ENCODE measurements at regions not wholly inside any gene's neighbourhood (a gene's known extent, or its start where the extent isn't known, plus 50 kb on each side); places are given as distances from the start of the nearest gene placed in this dataset.

DNA sequence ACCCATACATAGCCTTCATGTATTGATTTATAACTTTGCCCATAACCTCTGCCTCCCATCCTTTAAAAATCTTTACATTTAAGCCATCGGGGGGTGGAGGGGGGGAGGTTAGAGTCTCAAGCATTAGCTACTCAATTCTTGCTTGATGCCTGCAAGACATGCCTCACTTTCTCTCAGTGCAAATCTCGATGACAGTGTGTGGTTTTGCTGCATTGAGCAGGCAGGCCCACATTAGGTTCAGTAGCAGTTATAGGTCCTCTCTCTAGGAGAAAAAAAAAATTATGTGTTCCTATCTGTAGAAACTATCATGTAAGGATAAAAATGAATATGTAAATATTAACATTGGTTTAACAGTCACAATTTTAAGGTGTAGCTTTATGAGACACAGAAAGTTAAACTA, 314.0 kb upstream of the ANO3 start:
- Histone ChIP-seq H3K4me3 (ENCODE audit: control insufficient read depth in 1 of 7, extremely low read depth in 1 of 7, insufficient read depth in 4 of 7, low read depth in 2 of 7, low read length in 6 of 7) (no peak overlapping the region), H3K4me1 (ENCODE audit: control extremely low read depth in 1 of 4, control insufficient read depth in 4 of 4, insufficient read depth in 4 of 4, low read length in 3 of 4) (no peaks in the 10 kb centered on the region), H3K27me3 (replicated peaks in 2 of 5; ENCODE audit: control insufficient read depth in 4 of 5, insufficient read depth in 5 of 5, low read length in 4 of 5) (no peaks in the 10 kb centered on the region), H3K36me3 (ENCODE audit: control insufficient read depth in 4 of 4, insufficient read depth in 4 of 4, low read length in 3 of 4) (no peaks in the 10 kb centered on the region), H3K9me3 (ENCODE audit: control extremely low read depth in 1 of 5, control insufficient read depth in 4 of 5, insufficient read depth in 2 of 5, low read depth in 1 of 5, low read length in 4 of 5) (no peaks in the 10 kb centered on the region), H3K27ac (ENCODE audit: insufficient read depth in 1 of 2, low read depth in 1 of 2, low read length in 2 of 2, poor library complexity in 1 of 2, severe bottlenecking in 2 of 2) (no peak overlapping the region)
- POLR2A ChIA-PET = no interaction called here
- no peak for DNase-seq
- WGBS (ENCODE audit: insufficient coverage) = 80% methylated on average over 1 of the region's 2 CpGs
- CTCF ChIA-PET = interaction anchor here (0.6 to 0.8 kb wide), 2 partner anchors 11 to 204 kb away, joined by 3 read pairs; no protein-coding TSS in a partner anchor

DNA sequence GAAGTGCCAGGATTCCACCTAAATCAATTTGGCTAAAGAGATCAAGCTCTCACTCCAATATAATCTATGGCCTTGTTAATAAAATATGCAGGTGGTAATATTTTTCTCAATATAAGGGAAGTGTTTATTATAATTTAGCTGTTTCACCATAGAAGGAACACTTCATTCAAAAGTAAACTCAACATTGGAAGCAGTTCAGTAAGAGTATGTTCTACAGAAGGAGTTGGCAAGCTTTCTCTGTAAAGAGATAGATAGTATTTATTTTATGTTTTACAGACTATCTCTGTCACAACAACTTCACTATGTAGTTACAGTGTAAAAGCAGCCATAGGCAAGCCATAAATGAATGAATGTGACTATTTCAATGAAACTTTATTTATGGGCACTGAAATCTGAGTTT, 313.6 kb upstream of the ANO3 start:
- CTCF ChIA-PET = interaction anchor here (0.6 kb wide), 1 partner anchor 203 kb away, joined by 3 read pairs; no protein-coding TSS in a partner anchor
- Histone ChIP-seq H3K27me3 (replicated peaks in 2 of 5; ENCODE audit: control insufficient read depth in 4 of 5, insufficient read depth in 5 of 5, low read length in 4 of 5) (no peaks in the 10 kb centered on the region), H3K9me3 (ENCODE audit: control extremely low read depth in 1 of 5, control insufficient read depth in 4 of 5, insufficient read depth in 2 of 5, low read depth in 1 of 5, low read length in 4 of 5) (no peaks in the 10 kb centered on the region), H3K4me3 (ENCODE audit: control insufficient read depth in 1 of 7, extremely low read depth in 1 of 7, insufficient read depth in 4 of 7, low read depth in 2 of 7, low read length in 6 of 7) (no peak overlapping the region), H3K4me1 (ENCODE audit: control extremely low read depth in 1 of 4, control insufficient read depth in 4 of 4, insufficient read depth in 4 of 4, low read length in 3 of 4) (no peaks in the 10 kb centered on the region), H3K36me3 (ENCODE audit: control insufficient read depth in 4 of 4, insufficient read depth in 4 of 4, low read length in 3 of 4) (no peaks in the 10 kb centered on the region), H3K27ac (ENCODE audit: insufficient read depth in 1 of 2, low read depth in 1 of 2, low read length in 2 of 2, poor library complexity in 1 of 2, severe bottlenecking in 2 of 2) (no peak overlapping the region)
- POLR2A ChIA-PET = no interaction called here
- DNase-seq = no peak

DNA sequence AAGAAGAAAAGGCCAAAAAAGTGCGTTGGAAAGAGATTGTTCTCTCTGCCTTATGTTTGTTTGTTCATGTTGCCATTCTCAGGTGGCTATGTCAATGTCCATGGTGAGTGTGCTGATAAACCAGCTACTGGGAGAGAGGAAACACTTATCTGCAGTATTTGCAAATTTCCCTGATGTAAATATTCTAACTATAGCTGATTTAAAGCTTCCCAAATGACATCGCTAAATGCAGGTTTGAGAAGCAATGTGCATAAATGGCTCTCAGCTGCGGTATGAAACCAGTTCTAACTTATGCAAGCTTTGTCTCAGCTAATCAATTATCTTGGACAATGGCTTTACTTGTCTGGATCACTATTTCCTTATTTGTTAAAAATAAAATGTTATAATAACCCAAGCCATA, 312.5 kb upstream of the ANO3 start:
- CTCF ChIA-PET = no interaction called here
- POLR2A ChIA-PET = no interaction called here
- H3K4me1 ChIP-seq (ENCODE audit: control extremely low read depth in 1 of 4, control insufficient read depth in 4 of 4, insufficient read depth in 4 of 4, low read length in 3 of 4) = no peaks in the 10 kb centered on the region
- 100% methylated on average over 2 of the region's 3 CpGs for WGBS (ENCODE audit: insufficient coverage)
- no peaks in the 10 kb centered on the region for H3K9me3 ChIP-seq (ENCODE audit: control extremely low read depth in 1 of 5, control insufficient read depth in 4 of 5, insufficient read depth in 2 of 5, low read depth in 1 of 5, low read length in 4 of 5)
- no peak overlapping the region for H3K4me3 ChIP-seq (ENCODE audit: control insufficient read depth in 1 of 7, extremely low read depth in 1 of 7, insufficient read depth in 4 of 7, low read depth in 2 of 7, low read length in 6 of 7)
- no peaks in the 10 kb centered on the region for H3K27me3 ChIP-seq (replicated peaks in 2 of 5; ENCODE audit: control insufficient read depth in 4 of 5, insufficient read depth in 5 of 5, low read length in 4 of 5)
- no peak for DNase-seq
- no peak overlapping the region for H3K27ac ChIP-seq (ENCODE audit: insufficient read depth in 1 of 2, low read depth in 1 of 2, low read length in 2 of 2, poor library complexity in 1 of 2, severe bottlenecking in 2 of 2)
- no peaks in the 10 kb centered on the region for H3K36me3 ChIP-seq (ENCODE audit: control insufficient read depth in 4 of 4, insufficient read depth in 4 of 4, low read length in 3 of 4)

DNA sequence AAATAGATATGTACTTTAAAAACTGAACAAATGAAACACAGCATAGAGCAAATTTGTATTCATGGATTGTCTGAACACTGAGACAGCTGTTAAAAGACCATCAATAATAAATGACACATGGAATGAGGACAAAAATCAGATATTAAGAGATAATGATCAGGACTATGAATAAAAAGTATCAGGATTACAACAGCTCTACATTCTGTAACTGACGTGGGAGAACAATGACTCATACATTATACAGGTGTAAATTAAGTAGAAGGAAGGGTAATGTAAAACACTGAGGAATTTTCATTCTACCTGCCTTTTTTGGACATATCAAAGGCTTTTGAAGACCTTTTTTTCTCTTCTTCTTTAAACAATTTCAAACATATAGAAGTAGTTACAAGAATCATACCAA, 310.9 kb upstream of the ANO3 start:
- POLR2A ChIA-PET = no interaction called here
- CTCF ChIA-PET = no interaction called here
- Histone ChIP-seq H3K9me3 (ENCODE audit: control extremely low read depth in 1 of 5, control insufficient read depth in 4 of 5, insufficient read depth in 2 of 5, low read depth in 1 of 5, low read length in 4 of 5) (no peaks in the 10 kb centered on the region), H3K27me3 (replicated peaks in 2 of 5; ENCODE audit: control insufficient read depth in 4 of 5, insufficient read depth in 5 of 5, low read length in 4 of 5) (no peaks in the 10 kb centered on the region), H3K36me3 (ENCODE audit: control insufficient read depth in 4 of 4, insufficient read depth in 4 of 4, low read length in 3 of 4) (no peaks in the 10 kb centered on the region), H3K27ac (ENCODE audit: insufficient read depth in 1 of 2, low read depth in 1 of 2, low read length in 2 of 2, poor library complexity in 1 of 2, severe bottlenecking in 2 of 2) (no peak overlapping the region), H3K4me3 (ENCODE audit: control insufficient read depth in 1 of 7, extremely low read depth in 1 of 7, insufficient read depth in 4 of 7, low read depth in 2 of 7, low read length in 6 of 7) (no peak overlapping the region), H3K4me1 (ENCODE audit: control extremely low read depth in 1 of 4, control insufficient read depth in 4 of 4, insufficient read depth in 4 of 4, low read length in 3 of 4) (no peaks in the 10 kb centered on the region)
- no CpG with 5 or more reads among the region's 1 CpG for WGBS (ENCODE audit: insufficient coverage)
- no peak for DNase-seq

DNA sequence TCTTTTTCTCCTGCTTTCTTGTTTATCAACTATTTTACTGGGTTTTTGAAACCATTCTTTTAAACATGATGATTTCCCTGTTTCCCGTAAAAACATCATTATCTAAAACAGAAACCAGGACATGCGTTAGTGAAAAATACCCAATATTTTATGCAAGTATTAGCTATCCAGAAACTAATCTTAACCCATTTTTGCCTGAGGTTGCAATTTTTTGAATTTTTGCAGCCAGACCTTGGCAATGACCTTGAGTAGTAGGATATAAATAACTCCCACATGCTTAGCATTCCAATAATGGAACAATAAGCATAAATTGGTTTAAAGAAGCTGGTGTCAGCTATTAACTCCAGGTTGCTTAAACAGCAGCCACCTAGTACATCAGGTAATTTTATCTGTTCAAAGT, 308.9 kb upstream of the ANO3 start:
- 92% methylated on average over 2 of the region's 2 CpGs for WGBS (ENCODE audit: insufficient coverage)
- CTCF ChIA-PET = no interaction called here
- Histone ChIP-seq H3K27ac (ENCODE audit: insufficient read depth in 1 of 2, low read depth in 1 of 2, low read length in 2 of 2, poor library complexity in 1 of 2, severe bottlenecking in 2 of 2) (no peak overlapping the region), H3K4me3 (ENCODE audit: control insufficient read depth in 1 of 7, extremely low read depth in 1 of 7, insufficient read depth in 4 of 7, low read depth in 2 of 7, low read length in 6 of 7) (no peak overlapping the region), H3K27me3 (replicated peaks in 2 of 5; ENCODE audit: control insufficient read depth in 4 of 5, insufficient read depth in 5 of 5, low read length in 4 of 5) (no peaks in the 10 kb centered on the region), H3K4me1 (ENCODE audit: control extremely low read depth in 1 of 4, control insufficient read depth in 4 of 4, insufficient read depth in 4 of 4, low read length in 3 of 4) (no peaks in the 10 kb centered on the region), H3K36me3 (ENCODE audit: control insufficient read depth in 4 of 4, insufficient read depth in 4 of 4, low read length in 3 of 4) (no peaks in the 10 kb centered on the region), H3K9me3 (ENCODE audit: control extremely low read depth in 1 of 5, control insufficient read depth in 4 of 5, insufficient read depth in 2 of 5, low read depth in 1 of 5, low read length in 4 of 5) (no peaks in the 10 kb centered on the region)
- POLR2A ChIA-PET = no interaction called here
- no peak for DNase-seq

DNA sequence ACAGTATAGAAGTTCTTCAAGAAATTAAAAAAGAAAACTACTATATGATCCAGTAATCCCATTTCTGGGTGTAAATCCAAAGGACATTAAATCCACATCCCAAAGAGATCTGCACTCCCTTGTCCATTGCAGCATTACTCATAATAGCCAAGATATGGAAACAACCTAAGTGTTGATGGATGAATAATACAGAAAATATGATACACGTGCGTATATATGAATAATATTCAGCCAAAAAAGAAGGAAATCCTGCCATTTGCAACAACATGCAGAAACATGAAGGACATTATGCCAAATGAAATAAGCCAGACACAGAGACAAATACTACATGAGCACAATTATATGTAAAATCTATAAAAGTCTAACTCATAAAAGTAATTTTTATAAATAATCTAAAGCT, 306.3 kb upstream of the ANO3 start:
- Histone ChIP-seq H3K4me1 (ENCODE audit: control extremely low read depth in 1 of 4, control insufficient read depth in 4 of 4, insufficient read depth in 4 of 4, low read length in 3 of 4) (no peaks in the 10 kb centered on the region), H3K4me3 (ENCODE audit: control insufficient read depth in 1 of 7, extremely low read depth in 1 of 7, insufficient read depth in 4 of 7, low read depth in 2 of 7, low read length in 6 of 7) (no peak overlapping the region), H3K36me3 (ENCODE audit: control insufficient read depth in 4 of 4, insufficient read depth in 4 of 4, low read length in 3 of 4) (no peaks in the 10 kb centered on the region), H3K9me3 (ENCODE audit: control extremely low read depth in 1 of 5, control insufficient read depth in 4 of 5, insufficient read depth in 2 of 5, low read depth in 1 of 5, low read length in 4 of 5) (no peaks in the 10 kb centered on the region), H3K27me3 (replicated peaks in 2 of 5; ENCODE audit: control insufficient read depth in 4 of 5, insufficient read depth in 5 of 5, low read length in 4 of 5) (no peaks in the 10 kb centered on the region), H3K27ac (ENCODE audit: insufficient read depth in 1 of 2, low read depth in 1 of 2, low read length in 2 of 2, poor library complexity in 1 of 2, severe bottlenecking in 2 of 2) (no peak overlapping the region)
- no peak for DNase-seq
- ChIA-PET POLR2A (no interaction called here), CTCF (no interaction called here)
- no CpG with 5 or more reads among the region's 2 CpGs for WGBS (ENCODE audit: insufficient coverage)

DNA sequence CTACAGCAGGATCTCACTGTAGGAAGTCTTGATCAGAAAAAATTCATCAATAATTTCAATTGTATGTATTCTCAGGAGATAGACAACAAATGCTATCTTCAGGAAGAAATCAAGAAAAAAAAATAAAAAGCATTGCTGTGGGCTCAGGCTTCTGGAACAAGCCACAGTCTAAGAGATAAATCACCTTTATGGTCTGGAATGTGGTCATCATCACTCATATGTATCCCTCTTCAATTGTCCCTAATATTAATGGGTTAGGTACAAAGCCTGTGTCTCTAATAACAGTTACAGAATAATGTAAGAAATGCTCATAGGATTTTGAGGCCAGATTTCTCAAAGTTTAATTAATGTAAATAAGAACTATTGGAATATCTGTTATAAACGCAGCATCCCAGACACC, 305.9 kb upstream of the ANO3 start:
- WGBS (ENCODE audit: insufficient coverage) = 100% methylated on average over 1 of the region's 1 CpG
- Histone ChIP-seq H3K36me3 (ENCODE audit: control insufficient read depth in 4 of 4, insufficient read depth in 4 of 4, low read length in 3 of 4) (no peaks in the 10 kb centered on the region), H3K9me3 (ENCODE audit: control extremely low read depth in 1 of 5, control insufficient read depth in 4 of 5, insufficient read depth in 2 of 5, low read depth in 1 of 5, low read length in 4 of 5) (no peaks in the 10 kb centered on the region), H3K27me3 (replicated peaks in 2 of 5; ENCODE audit: control insufficient read depth in 4 of 5, insufficient read depth in 5 of 5, low read length in 4 of 5) (no peaks in the 10 kb centered on the region), H3K4me1 (ENCODE audit: control extremely low read depth in 1 of 4, control insufficient read depth in 4 of 4, insufficient read depth in 4 of 4, low read length in 3 of 4) (no peaks in the 10 kb centered on the region), H3K4me3 (ENCODE audit: control insufficient read depth in 1 of 7, extremely low read depth in 1 of 7, insufficient read depth in 4 of 7, low read depth in 2 of 7, low read length in 6 of 7) (no peak overlapping the region), H3K27ac (ENCODE audit: insufficient read depth in 1 of 2, low read depth in 1 of 2, low read length in 2 of 2, poor library complexity in 1 of 2, severe bottlenecking in 2 of 2) (no peak overlapping the region)
- ChIA-PET CTCF (no interaction called here), POLR2A (no interaction called here)
- DNase-seq = no peak

DNA sequence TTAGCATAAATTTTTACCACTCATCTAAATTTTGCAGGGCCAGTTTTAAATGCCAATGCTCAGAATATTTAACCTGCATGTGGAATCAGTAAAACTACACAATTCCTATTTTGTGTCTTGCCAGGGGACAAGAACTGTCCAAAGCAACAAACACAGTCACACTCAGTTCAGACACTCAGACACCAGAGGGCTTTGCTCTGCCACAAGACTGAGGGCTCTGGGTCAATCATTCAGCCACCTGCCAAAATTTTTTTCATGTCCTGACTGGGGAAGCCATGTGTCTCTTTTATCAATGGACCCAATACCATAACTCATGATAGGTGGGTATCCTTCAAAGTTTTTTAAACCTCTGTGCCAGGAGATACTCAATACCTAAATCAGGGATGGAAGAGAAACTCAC, 304.0 kb upstream of the ANO3 start:
- ChIA-PET CTCF (no interaction called here), POLR2A (no interaction called here)
- no peak overlapping the region for H3K27ac ChIP-seq (ENCODE audit: insufficient read depth in 1 of 2, low read depth in 1 of 2, low read length in 2 of 2, poor library complexity in 1 of 2, severe bottlenecking in 2 of 2)
- H3K4me1 ChIP-seq (ENCODE audit: control extremely low read depth in 1 of 4, control insufficient read depth in 4 of 4, insufficient read depth in 4 of 4, low read length in 3 of 4) = no peaks in the 10 kb centered on the region
- no peak overlapping the region for H3K4me3 ChIP-seq (ENCODE audit: control insufficient read depth in 1 of 7, extremely low read depth in 1 of 7, insufficient read depth in 4 of 7, low read depth in 2 of 7, low read length in 6 of 7)
- no peaks in the 10 kb centered on the region for H3K36me3 ChIP-seq (ENCODE audit: control insufficient read depth in 4 of 4, insufficient read depth in 4 of 4, low read length in 3 of 4)
- H3K27me3 ChIP-seq (replicated peaks in 2 of 5; ENCODE audit: control insufficient read depth in 4 of 5, insufficient read depth in 5 of 5, low read length in 4 of 5) = no peaks in the 10 kb centered on the region
- no peak for DNase-seq
- no peaks in the 10 kb centered on the region for H3K9me3 ChIP-seq (ENCODE audit: control extremely low read depth in 1 of 5, control insufficient read depth in 4 of 5, insufficient read depth in 2 of 5, low read depth in 1 of 5, low read length in 4 of 5)
